H1 (cell line): ENCODE measurements at regions not wholly inside any gene's neighbourhood (a gene's known extent, or its start where the extent isn't known, plus 50 kb on each side); places are given as distances from the start of the nearest gene placed in this dataset.

Experiments used
- CTCF ChIA-PET: fragments of 300-600 bp; sonication (Branson Sonifier 250); formaldehyde crosslinking; loops from one replicate; lab custom pipeline; 2021; ENCODE audit not compliant: partially characterized antibody; lab: Charles Lee
- POLR2A ChIA-PET: fragments of 300-600 bp; sonication (Branson Sonifier 250); formaldehyde crosslinking; loops from one replicate; lab custom pipeline; 2021; ENCODE audit warnings: inconsistent platforms; ENCODE audit not compliant: partially characterized antibody; lab: Charles Lee
- DNase-seq, 2 experiments: peaks; one replicate each; pipeline versions ENCODE4 v3.0.0 to v3.0.0-alpha.2; 2010 to 2022; ENCODE audit warnings: low spot score in 2 of 2, low read depth in 1 of 2, mixed read lengths in 1 of 2
- FAIRE-seq: peaks from 2 replicates; lab custom pipeline; 2011; peaks lifted over from hg19 to GRCh38; lab: Jason Lieb, UNC
- H2AFZ ChIP-seq: 2 replicates; pipeline ENCODE4 v1.8.1; 2012; ENCODE audit warnings: low read length, inconsistent platforms
- H2AK5ac ChIP-seq: 2 replicates; pipeline ENCODE4 v1.6.1; 2013; ENCODE audit warnings: low read depth, low read length
- H2BK120ac ChIP-seq: replicated peaks from 2 replicates; pipeline ENCODE3; 2013; ENCODE audit warnings: low read depth, low read length, inconsistent platforms
- H2BK12ac ChIP-seq: 2 replicates; pipeline ENCODE4 v1.6.1; 2013; ENCODE audit warnings: low read depth, low read length
- H2BK15ac ChIP-seq: 2 replicates; pipeline ENCODE4 v1.6.1; 2013; ENCODE audit warnings: low read length
- H2BK20ac ChIP-seq: 2 replicates; pipeline ENCODE4 v1.6.1; 2013; ENCODE audit warnings: low read length
- H2BK5ac ChIP-seq: 2 replicates; pipeline ENCODE4 v1.6.1; 2013; ENCODE audit warnings: low read depth, low read length
- H3K14ac ChIP-seq: 2 replicates; pipeline ENCODE4 v1.6.1; 2013; ENCODE audit warnings: inconsistent platforms; ENCODE audit not compliant: insufficient read length
- H3K18ac ChIP-seq: 2 replicates; pipeline ENCODE4 v1.6.1; 2013; ENCODE audit warnings: low read length; ENCODE audit errors: extremely low read depth
- H3K23ac ChIP-seq: 2 replicates; pipeline ENCODE4 v1.6.1; 2013; ENCODE audit warnings: inconsistent platforms; ENCODE audit not compliant: insufficient read length
- H3K23me2 ChIP-seq: 2 replicates; pipeline ENCODE4 v1.6.1; 2013; ENCODE audit warnings: low read depth, low read length
- H3K27ac ChIP-seq: 2 replicates; pipeline ENCODE4 v1.6.1; 2011; ENCODE audit warnings: low read depth, low read length, inconsistent platforms
- H3K27me3 ChIP-seq, 4 experiments: replicated peaks in 1 of 4; 1 replicate in 1 of 4; 2 replicates in 3 of 4; pipeline versions ENCODE4 v1.6.1 to v1.8.1; 2011 to 2013; ENCODE audit warnings: low read length in 3 of 4, mild to moderate bottlenecking in 3 of 4, inconsistent platforms in 2 of 4, mixed read lengths in 2 of 4, moderate library complexity in 1 of 4; ENCODE audit not compliant: control insufficient read depth in 3 of 4, insufficient read depth in 3 of 4; ENCODE audit errors: extremely low read depth in 1 of 4
- H3K36me3 ChIP-seq, 4 experiments: 2 replicates each; pipeline versions ENCODE4 v1.6.1 to v1.8.1; 2011 to 2013; ENCODE audit warnings: mild to moderate bottlenecking in 4 of 4, low read length in 3 of 4, moderate library complexity in 2 of 4, control low read depth in 1 of 4, inconsistent platforms in 1 of 4; ENCODE audit not compliant: insufficient read depth in 4 of 4, control insufficient read depth in 2 of 4
- H3K4ac ChIP-seq: replicated peaks from 2 replicates; pipeline ENCODE3; 2013; ENCODE audit warnings: low read length, low read depth, mixed read lengths, inconsistent platforms; ENCODE audit not compliant: insufficient read length
- H3K4me1 ChIP-seq, 4 experiments: replicated peaks in 1 of 4; 1 replicate in 1 of 4; 2 replicates in 3 of 4; pipeline versions ENCODE4 v1.6.1 to v1.8.1; 2011 to 2013; ENCODE audit warnings: low read length in 3 of 4, inconsistent platforms in 2 of 4, mixed read lengths in 1 of 4; ENCODE audit not compliant: insufficient read depth in 4 of 4, control insufficient read depth in 3 of 4
- H3K4me2 ChIP-seq, 2 experiments: 2 replicates each; pipeline versions ENCODE4 v1.6.1 to v1.8.1; 2011 to 2013; ENCODE audit warnings: low read depth in 2 of 2, low read length in 2 of 2, control low read depth in 1 of 2, inconsistent platforms in 1 of 2, mild to moderate bottlenecking in 1 of 2; ENCODE audit not compliant: insufficient read depth in 1 of 2
- H3K4me3 ChIP-seq, 4 experiments: fragments of 200-600, 300-600 bp in 1 of 4; sonication (generic), shearing (Covaris generic), sonication (Bioruptor Twin) in 1 of 4; 2 replicates each; pipeline versions ENCODE4 v1.5.1 to v1.8.1; 2011 to 2016; ENCODE audit warnings: low read length in 4 of 4, low read depth in 3 of 4, control low read depth in 2 of 4, inconsistent platforms in 2 of 4, mild to moderate bottlenecking in 2 of 4, mixed read lengths in 1 of 4, moderate library complexity in 1 of 4; ENCODE audit not compliant: insufficient read depth in 2 of 4; ENCODE audit errors: extremely low read depth in 1 of 4
- H3K56ac ChIP-seq: replicated peaks from 2 replicates; pipeline ENCODE3; 2013; ENCODE audit warnings: low read depth, mild to moderate bottlenecking, mixed read lengths, low read length, inconsistent platforms; ENCODE audit not compliant: insufficient read length
- H3K79me1 ChIP-seq: 2 replicates; pipeline ENCODE4 v1.6.1; 2013; ENCODE audit warnings: low read depth, low read length, control low read depth
- H3K79me2 ChIP-seq, 2 experiments: 2 replicates each; pipeline versions ENCODE4 v1.6.1 to v1.8.1; 2012 to 2013; ENCODE audit warnings: low read length in 2 of 2, mild to moderate bottlenecking in 2 of 2, inconsistent platforms in 1 of 2; ENCODE audit not compliant: insufficient read depth in 2 of 2, control insufficient read depth in 1 of 2
- H3K9ac ChIP-seq, 4 experiments: replicated peaks in 1 of 4; 1 replicate in 1 of 4; 2 replicates in 3 of 4; pipeline versions ENCODE4 v1.6.1 to v1.8.1; 2011 to 2013; ENCODE audit warnings: low read depth in 3 of 4, low read length in 3 of 4, control low read depth in 2 of 4, mild to moderate bottlenecking in 2 of 4, moderate library complexity in 2 of 4, inconsistent platforms in 1 of 4; ENCODE audit errors: extremely low read depth in 1 of 4
- H3K9me3 ChIP-seq, 2 experiments: 2 replicates each; pipeline versions ENCODE4 v1.6.1 to v1.8.1; 2012 to 2013; ENCODE audit warnings: mild to moderate bottlenecking in 2 of 2, moderate library complexity in 2 of 2, control low read depth in 1 of 2, inconsistent platforms in 1 of 2, low read depth in 1 of 2, low read length in 1 of 2, mixed read lengths in 1 of 2; ENCODE audit not compliant: insufficient read depth in 2 of 2
- H4K20me1 ChIP-seq, 2 experiments: replicated peaks in 1 of 2; 2 replicates each; pipeline versions ENCODE3 to v1.8.1; 2011 to 2013; ENCODE audit warnings: inconsistent platforms in 2 of 2, low read length in 2 of 2, mild to moderate bottlenecking in 1 of 2; ENCODE audit not compliant: insufficient read depth in 2 of 2, control insufficient read depth in 1 of 2
- H4K5ac ChIP-seq: 2 replicates; pipeline ENCODE4 v1.6.1; 2013; ENCODE audit warnings: low read length, low read depth, mixed read lengths, inconsistent platforms; ENCODE audit not compliant: insufficient read length
- H4K8ac ChIP-seq: 2 replicates; pipeline ENCODE4 v1.8.0; 2013; ENCODE audit warnings: mild to moderate bottlenecking, moderate library complexity, low read length, inconsistent platforms; ENCODE audit not compliant: insufficient read depth; ENCODE audit errors: extremely low read depth
- H4K91ac ChIP-seq: replicated peaks from 2 replicates; pipeline ENCODE3; 2013; ENCODE audit warnings: low read length, mixed read lengths, inconsistent platforms; ENCODE audit not compliant: insufficient read length
- ASH2L ChIP-seq: fragments of 200-600, 300-600 bp; sonication (generic); IDR thresholded peaks from one replicate; pipeline ENCODE4 v1.7.1; 2017; ENCODE audit warnings: low read length
- BCL11A ChIP-seq, 2 experiments: IDR thresholded peaks; one replicate each; pipeline ENCODE4 v1.6.1; 2011; ENCODE audit warnings: low read depth in 2 of 2, low read length in 2 of 2, mild to moderate bottlenecking in 2 of 2
- CHD2 ChIP-seq: IDR thresholded peaks from 2 replicates; pipeline ENCODE4 v1.6.1; 2012; ENCODE audit warnings: low read length, improper control_type of control experiment
- CTBP2 ChIP-seq: IDR thresholded peaks from 2 replicates; pipeline ENCODE4 v1.7.0; 2011; ENCODE audit warnings: borderline replicate concordance, mild to moderate bottlenecking, moderate library complexity, mixed read lengths, low read length; ENCODE audit not compliant: insufficient read depth, insufficient read length
- JUN ChIP-seq: IDR thresholded peaks from 2 replicates; pipeline ENCODE4 v1.6.1; 2011; ENCODE audit warnings: low read depth, mild to moderate bottlenecking, improper control_type of control experiment, low read length
- RBBP5 ChIP-seq: IDR thresholded peaks from 2 replicates; pipeline ENCODE4 v1.7.1; 2012; ENCODE audit warnings: low read depth, mild to moderate bottlenecking, inconsistent platforms, low read length, moderate library complexity, borderline replicate concordance
- RNF2 ChIP-seq: fragments of 200-900, 300-1000 bp; sonication (generic); IDR thresholded peaks from 2 replicates; pipeline ENCODE4 v1.7.1; 2016; ENCODE audit warnings: borderline replicate concordance, low read depth, mild to moderate bottlenecking, antibody characterized with exemption, low read length; ENCODE audit not compliant: poor library complexity, severe bottlenecking; ENCODE audit errors: missing control alignments
- SIRT6 ChIP-seq: IDR thresholded peaks from one replicate; pipeline ENCODE4 v1.7.1; 2012; ENCODE audit warnings: low read length, inconsistent platforms
- SP2 ChIP-seq: IDR thresholded peaks from 2 replicates; pipeline ENCODE4 v1.6.1; 2012; ENCODE audit warnings: mild to moderate bottlenecking, low read length, inconsistent platforms
- YY1 ChIP-seq: IDR thresholded peaks from 2 replicates; pipeline ENCODE4 v1.6.1; 2011; ENCODE audit warnings: low read depth, mild to moderate bottlenecking, low read length
- WGBS, 2 experiments: shearing (Covaris generic) in 1 of 2; methylation state at CpG; one replicate each; pipeline versions ENCODE4 v1.1.6 to v1.1.7; 2013 to 2015; ENCODE audit warnings: low lambda C conversion rate in 2 of 2, mixed read lengths in 2 of 2, inconsistent platforms in 1 of 2, low coverage in 1 of 2, missing lambda C conversion rate in 1 of 2; ENCODE audit not compliant: insufficient replicate concordance in 2 of 2, insufficient coverage in 1 of 2, insufficient read length in 1 of 2; ENCODE audit errors: extremely low coverage in 1 of 2, missing lambda C conversion rate in 1 of 2; 5-methylcytosine and 5-hydroxymethylcytosine counted together
- TF ChIP-seq, protein P1 (sequence below): IDR thresholded peaks from 2 replicates; pipeline ENCODE4 v1.6.1; 2012; ENCODE audit warnings: low read length, inconsistent platforms
- TF ChIP-seq, protein P2 (sequence below): IDR thresholded peaks from 2 replicates; pipeline ENCODE4 v1.6.1; 2011; ENCODE audit warnings: low read depth, mild to moderate bottlenecking, low read length; ENCODE audit not compliant: insufficient read depth

DNA sequence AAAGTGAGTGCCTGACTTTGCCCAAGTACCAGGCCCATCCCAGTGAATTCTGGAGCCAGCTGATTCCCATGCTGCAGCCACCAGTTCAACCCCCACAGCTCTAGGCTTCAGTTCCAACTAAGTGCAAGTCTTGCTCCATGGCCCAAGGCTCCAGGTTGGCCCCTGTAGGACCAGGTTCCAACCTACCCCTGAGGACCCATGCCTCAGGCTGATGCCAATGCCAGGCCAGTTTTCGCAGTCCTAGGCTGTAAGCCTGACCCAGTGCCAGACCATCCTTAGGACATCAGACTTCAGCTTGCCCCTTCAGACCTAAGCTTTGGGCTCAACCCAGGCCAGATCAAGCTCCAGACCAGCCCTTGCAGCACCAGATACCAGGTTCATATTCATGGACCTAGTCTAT is 352.6 kb downstream of the FSCB start:
- Histone ChIP-seq H3K79me2 (no peaks in the 10 kb centered on the region), H3K4me1 (no peaks in the 10 kb centered on the region), H2AFZ (0 out of 2 replicates have a peak overlapping the region, but pooled peaks have one; percentile 44), H3K23me2 (no peaks in the 10 kb centered on the region), H4K5ac (no peak overlapping the region), H2BK5ac (no peak overlapping the region), H3K27me3 (no peaks in the 10 kb centered on the region), H3K36me3 (no peaks in the 10 kb centered on the region), H3K56ac (no peak overlapping the region), H2BK20ac (no peak overlapping the region), H3K27ac (no peak overlapping the region), H4K20me1 (no peaks in the 10 kb centered on the region), H3K9ac (no peak overlapping the region), H3K79me1 (no peaks in the 10 kb centered on the region), H3K4me3 (no peak overlapping the region), H3K23ac (no peak overlapping the region), H2BK12ac (no peak overlapping the region), H2BK120ac (no peak overlapping the region), H3K9me3 (peaks cover 0 to 4% of the 10 kb centered on the region in 2 experiments; a peak in 1 of 4 replicates), H4K8ac (no peak overlapping the region), H2AK5ac (no peak overlapping the region), H3K18ac (no peak overlapping the region), H3K14ac (no peak overlapping the region), H4K91ac (no peak overlapping the region), H3K4me2 (no peak overlapping the region), H2BK15ac (no peak overlapping the region), H3K4ac (no peak overlapping the region)
- FAIRE-seq (no peak), DNase-seq (no peak)
- POLR2A ChIA-PET, result no interaction called here
- CTCF ChIA-PET, result interaction anchor here (0.5 to 2.1 kb wide), 3 partner anchors 10 to 692 kb away, joined by 4 to 7 read pairs (median 7); no protein-coding TSS in a partner anchor
- 83% methylated on average over 1 of the region's 1 CpG; no CpG with 5 or more reads in 1 of the 2 experiments for WGBS, 2 experiments
- TF ChIP-seq, protein P1, sequence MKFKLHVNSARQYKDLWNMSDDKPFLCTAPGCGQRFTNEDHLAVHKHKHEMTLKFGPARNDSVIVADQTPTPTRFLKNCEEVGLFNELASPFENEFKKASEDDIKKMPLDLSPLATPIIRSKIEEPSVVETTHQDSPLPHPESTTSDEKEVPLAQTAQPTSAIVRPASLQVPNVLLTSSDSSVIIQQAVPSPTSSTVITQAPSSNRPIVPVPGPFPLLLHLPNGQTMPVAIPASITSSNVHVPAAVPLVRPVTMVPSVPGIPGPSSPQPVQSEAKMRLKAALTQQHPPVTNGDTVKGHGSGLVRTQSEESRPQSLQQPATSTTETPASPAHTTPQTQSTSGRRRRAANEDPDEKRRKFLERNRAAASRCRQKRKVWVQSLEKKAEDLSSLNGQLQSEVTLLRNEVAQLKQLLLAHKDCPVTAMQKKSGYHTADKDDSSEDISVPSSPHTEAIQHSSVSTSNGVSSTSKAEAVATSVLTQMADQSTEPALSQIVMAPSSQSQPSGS, result no peak
- no peak for TF ChIP-seq CHD2
- TF ChIP-seq BCL11A (IDR thresholded peaks at IDR 0.05; ENCODE audit: low read depth in 2 of 2, low read length in 2 of 2), result no peak
- TF ChIP-seq RNF2, result no peak
- TF ChIP-seq YY1, result no peak
- TF ChIP-seq JUN, result no peak
- TF ChIP-seq, protein P2, sequence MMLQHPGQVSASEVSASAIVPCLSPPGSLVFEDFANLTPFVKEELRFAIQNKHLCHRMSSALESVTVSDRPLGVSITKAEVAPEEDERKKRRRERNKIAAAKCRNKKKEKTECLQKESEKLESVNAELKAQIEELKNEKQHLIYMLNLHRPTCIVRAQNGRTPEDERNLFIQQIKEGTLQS, result no peak
- no peak for TF ChIP-seq SIRT6
- no peak for TF ChIP-seq RBBP5
- no peak for TF ChIP-seq SP2
- TF ChIP-seq CTBP2, result no peak
- no peak for TF ChIP-seq ASH2L
